ENCODE measurements at regions not wholly inside any gene's neighbourhood (a gene's known extent, or its start where the extent isn't known, plus 50 kb on each side); places are given as distances from the start of the nearest gene placed in this dataset.

DNA sequence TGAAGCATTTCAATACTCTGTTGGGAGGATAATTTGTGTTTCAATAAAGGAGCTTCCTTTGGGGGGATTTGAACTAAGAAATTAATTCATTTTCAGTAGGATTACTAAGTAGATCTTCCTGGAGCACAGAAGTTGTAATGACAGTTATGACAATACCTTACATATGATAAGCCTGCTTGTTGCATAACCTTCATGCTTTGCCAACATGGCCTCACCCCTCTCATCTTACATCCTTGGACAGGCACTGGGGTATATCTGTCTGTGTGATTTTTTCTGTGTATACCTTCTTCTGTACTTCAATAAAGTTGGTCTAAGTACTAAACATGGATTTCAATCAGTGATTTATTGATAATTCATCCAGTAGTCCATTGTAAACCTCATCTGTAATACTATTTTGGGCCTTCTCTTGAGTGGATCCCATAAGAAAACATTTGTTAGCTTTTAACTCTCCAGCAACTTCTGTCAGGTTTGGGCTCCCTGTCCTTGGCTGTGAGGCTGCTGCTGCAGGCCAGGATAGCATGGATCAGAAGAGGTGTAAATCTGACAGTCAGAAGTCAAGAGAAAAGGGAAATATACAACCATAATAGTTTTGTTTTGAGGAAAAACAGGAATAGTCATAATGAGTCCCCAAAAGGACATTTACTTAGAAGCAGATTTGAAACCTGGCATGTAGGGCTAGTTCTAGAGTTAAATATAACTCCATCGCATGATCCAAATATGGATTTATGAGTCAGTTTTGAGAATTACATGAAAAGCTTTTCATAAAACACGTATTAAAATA, 422.2 kb downstream of the KLF5 start:
- Mint-ChIP-seq H3K27ac (no peak overlapping the region), H3K4me1 (ENCODE audit: low read depth) (no peaks in the 10 kb centered on the region), H3K9me3 (peaks cover 27% of the 10 kb centered on the region), H3K4me3 (no peak overlapping the region), H3K27me3 (no peaks in the 10 kb centered on the region), H3K36me3 (ENCODE audit: low read depth) (no peaks in the 10 kb centered on the region)
- intact Hi-C loops (cut with micrococcal nuclease), result no loop called here

DNA sequence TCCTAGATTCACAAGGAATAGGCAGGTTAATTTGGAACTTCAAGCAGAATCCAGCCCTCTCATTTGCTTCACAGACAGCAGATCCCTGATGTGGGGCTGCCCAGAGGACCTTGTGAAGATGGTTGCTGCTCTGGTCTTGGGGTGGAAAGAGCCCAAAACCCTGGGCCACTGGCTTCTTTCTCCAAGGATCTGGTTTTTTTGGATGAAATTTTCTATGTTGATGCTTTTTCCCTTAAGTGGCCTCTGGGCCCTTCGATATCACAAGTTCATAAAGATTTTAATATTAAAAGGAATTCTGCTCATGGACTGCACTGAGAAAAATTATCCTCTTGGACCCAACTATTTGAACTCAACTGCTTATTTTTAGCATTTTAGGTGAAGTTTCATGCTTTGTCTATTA, 421.1 kb downstream of the KLF5 start:
- no peak overlapping the region for H3K27ac Mint-ChIP-seq
- no peaks in the 10 kb centered on the region for H3K4me1 Mint-ChIP-seq (ENCODE audit: low read depth)
- intact Hi-C loops (cut with micrococcal nuclease), result no loop called here
- H3K36me3 Mint-ChIP-seq (ENCODE audit: low read depth), result no peaks in the 10 kb centered on the region
- H3K4me3 Mint-ChIP-seq, result no peak overlapping the region
- peaks cover 27% of the 10 kb centered on the region for H3K9me3 Mint-ChIP-seq
- H3K27me3 Mint-ChIP-seq, result no peaks in the 10 kb centered on the region

DNA sequence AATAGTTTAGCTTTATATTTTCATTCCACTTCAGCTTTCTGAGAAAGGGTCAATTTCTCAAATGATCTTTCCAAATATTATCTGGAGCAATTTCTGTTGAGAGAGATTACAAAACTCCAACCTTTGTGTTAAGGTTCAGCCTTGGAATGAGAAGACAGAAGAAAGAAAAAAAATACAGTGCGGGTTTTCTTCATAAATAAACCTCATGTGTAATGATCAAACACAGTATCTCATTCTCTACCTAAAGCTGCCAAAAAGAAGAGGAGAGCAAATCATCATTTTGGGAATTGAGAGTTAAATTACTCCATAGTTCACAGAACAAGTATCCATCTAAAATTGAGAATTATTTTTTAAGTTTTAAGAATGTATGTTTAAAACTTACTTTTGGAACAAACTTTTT, 420.5 kb downstream of the KLF5 start:
- intact Hi-C loops (cut with micrococcal nuclease), result no loop called here
- H3K9me3 Mint-ChIP-seq, result peaks cover 27% of the 10 kb centered on the region
- no peaks in the 10 kb centered on the region for H3K4me1 Mint-ChIP-seq (ENCODE audit: low read depth)
- no peaks in the 10 kb centered on the region for H3K36me3 Mint-ChIP-seq (ENCODE audit: low read depth)
- no peaks in the 10 kb centered on the region for H3K27me3 Mint-ChIP-seq
- no peak overlapping the region for H3K4me3 Mint-ChIP-seq
- no peak overlapping the region for H3K27ac Mint-ChIP-seq

DNA sequence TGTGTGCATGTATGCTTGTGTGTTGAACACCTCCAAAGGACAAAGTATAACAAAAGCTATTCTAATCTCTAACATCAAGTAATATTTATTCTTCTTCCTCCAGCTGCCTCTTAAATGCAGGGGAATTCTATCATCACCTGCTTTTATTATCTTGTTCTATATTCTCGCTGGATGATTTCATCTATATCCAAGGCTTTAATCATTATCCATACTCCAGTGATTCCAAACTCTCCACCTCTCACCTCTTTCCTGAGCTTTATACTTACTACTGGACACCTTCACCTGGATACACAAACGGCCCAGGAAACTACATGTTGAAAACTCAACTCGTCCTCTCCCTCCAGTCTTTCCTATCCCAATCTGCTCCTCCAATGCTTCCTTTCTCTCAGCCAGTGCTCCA, 418.6 kb downstream of the KLF5 start:
- intact Hi-C loops (cut with micrococcal nuclease), result no loop called here
- H3K36me3 Mint-ChIP-seq (ENCODE audit: low read depth), result no peaks in the 10 kb centered on the region
- H3K4me3 Mint-ChIP-seq, result no peak overlapping the region
- peaks cover 23% of the 10 kb centered on the region for H3K9me3 Mint-ChIP-seq
- no peaks in the 10 kb centered on the region for H3K4me1 Mint-ChIP-seq (ENCODE audit: low read depth)
- H3K27ac Mint-ChIP-seq, result no peak overlapping the region
- H3K27me3 Mint-ChIP-seq, result no peaks in the 10 kb centered on the region

DNA sequence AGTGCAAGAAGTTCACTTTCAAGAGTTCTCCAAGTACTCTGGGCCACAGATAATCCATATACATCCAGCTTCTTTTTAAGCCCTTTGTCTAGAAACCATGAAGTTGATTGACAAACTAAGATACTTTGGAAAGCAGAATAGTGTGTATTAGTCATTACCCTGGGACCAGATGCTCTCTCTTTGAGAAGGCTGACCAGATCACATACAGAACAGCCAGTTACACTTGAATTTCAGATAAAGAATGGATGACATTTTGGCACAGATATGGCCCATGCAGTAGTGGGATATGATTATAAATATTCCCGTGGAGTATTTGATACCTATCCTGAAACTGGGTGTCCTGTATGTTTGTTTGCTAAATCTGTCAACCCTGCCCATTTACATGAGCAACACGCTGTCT, 414.2 kb downstream of the KLF5 start:
- Mint-ChIP-seq H3K36me3 (ENCODE audit: low read depth) (no peaks in the 10 kb centered on the region), H3K27me3 (no peaks in the 10 kb centered on the region), H3K9me3 (peaks cover 27% of the 10 kb centered on the region), H3K4me1 (ENCODE audit: low read depth) (no peaks in the 10 kb centered on the region), H3K27ac (no peak overlapping the region), H3K4me3 (no peak overlapping the region)
- intact Hi-C loops (cut with micrococcal nuclease), result no loop called here

DNA sequence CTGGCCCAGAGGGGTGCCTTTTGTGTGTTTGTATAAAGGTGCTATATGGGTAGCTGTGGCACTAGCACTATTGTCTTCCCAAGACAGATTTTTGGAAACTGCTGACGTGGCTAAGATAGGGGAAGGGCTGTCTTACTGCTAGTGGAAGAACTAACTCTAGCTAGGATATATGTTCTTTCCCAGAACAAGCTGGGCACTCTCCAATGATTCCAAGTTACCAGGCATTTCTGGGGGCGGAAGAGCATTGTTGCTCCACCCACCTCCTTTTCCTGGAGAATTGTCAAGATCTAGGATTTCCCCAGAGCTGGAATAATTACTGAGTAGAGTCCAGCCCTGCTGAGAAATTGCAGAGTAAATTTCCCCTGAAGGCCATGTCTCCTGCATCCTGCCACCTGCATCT, 408.3 kb downstream of the KLF5 start:
- H3K36me3 Mint-ChIP-seq (ENCODE audit: low read depth), result no peaks in the 10 kb centered on the region
- no peaks in the 10 kb centered on the region for H3K27me3 Mint-ChIP-seq
- H3K4me3 Mint-ChIP-seq, result no peak overlapping the region
- peaks cover 14% of the 10 kb centered on the region for H3K9me3 Mint-ChIP-seq
- intact Hi-C loops (cut with micrococcal nuclease), result no loop called here
- H3K4me1 Mint-ChIP-seq (ENCODE audit: low read depth), result no peaks in the 10 kb centered on the region
- H3K27ac Mint-ChIP-seq, result no peak overlapping the region

DNA sequence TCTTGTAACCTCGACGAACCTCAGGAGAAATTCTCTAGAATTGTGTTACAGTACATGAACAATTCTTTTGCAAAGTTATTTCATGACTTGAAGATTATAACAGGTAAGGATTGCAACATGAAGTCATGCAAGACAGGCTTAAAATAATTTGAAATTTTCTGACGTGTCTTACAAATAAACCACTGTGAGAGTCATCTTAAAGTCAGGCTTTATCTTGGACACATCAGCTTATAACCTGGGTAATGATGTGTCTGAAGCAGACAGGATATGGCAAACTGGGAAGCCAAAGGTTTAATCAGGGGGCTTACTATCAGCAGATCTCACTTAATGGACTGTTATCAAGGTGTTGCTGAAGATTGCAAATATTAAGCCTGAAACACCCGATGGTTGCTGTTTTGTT, 407.8 kb downstream of the KLF5 start:
- no peaks in the 10 kb centered on the region for H3K36me3 Mint-ChIP-seq (ENCODE audit: low read depth)
- H3K27ac Mint-ChIP-seq, result no peak overlapping the region
- H3K4me3 Mint-ChIP-seq, result no peak overlapping the region
- H3K4me1 Mint-ChIP-seq (ENCODE audit: low read depth), result no peaks in the 10 kb centered on the region
- intact Hi-C loops (cut with micrococcal nuclease), result no loop called here
- H3K9me3 Mint-ChIP-seq, result peaks cover 8% of the 10 kb centered on the region
- H3K27me3 Mint-ChIP-seq, result no peaks in the 10 kb centered on the region

DNA sequence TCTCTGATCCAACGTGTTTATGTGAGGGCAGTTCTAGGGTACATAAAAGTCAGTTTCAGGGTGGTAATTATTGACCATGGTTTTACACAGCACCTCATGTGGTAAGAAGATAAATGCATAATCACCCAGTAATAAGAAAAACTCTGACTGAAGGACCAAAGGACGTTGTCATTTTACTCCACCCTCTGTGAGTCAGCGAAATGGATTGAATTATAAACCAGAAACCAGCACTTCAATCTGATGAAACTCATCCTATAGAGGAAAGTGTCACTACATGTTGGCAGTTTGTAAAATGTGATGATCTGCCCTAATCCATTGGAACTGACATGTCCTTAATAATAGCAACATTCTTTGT, 406.8 kb downstream of the KLF5 start:
- Mint-ChIP-seq H3K27ac (no peak overlapping the region), H3K36me3 (ENCODE audit: low read depth) (no peaks in the 10 kb centered on the region), H3K27me3 (no peaks in the 10 kb centered on the region), H3K4me1 (ENCODE audit: low read depth) (no peaks in the 10 kb centered on the region), H3K4me3 (no peak overlapping the region), H3K9me3 (peaks cover 1% of the 10 kb centered on the region)
- intact Hi-C loops (cut with micrococcal nuclease), result no loop called here

DNA sequence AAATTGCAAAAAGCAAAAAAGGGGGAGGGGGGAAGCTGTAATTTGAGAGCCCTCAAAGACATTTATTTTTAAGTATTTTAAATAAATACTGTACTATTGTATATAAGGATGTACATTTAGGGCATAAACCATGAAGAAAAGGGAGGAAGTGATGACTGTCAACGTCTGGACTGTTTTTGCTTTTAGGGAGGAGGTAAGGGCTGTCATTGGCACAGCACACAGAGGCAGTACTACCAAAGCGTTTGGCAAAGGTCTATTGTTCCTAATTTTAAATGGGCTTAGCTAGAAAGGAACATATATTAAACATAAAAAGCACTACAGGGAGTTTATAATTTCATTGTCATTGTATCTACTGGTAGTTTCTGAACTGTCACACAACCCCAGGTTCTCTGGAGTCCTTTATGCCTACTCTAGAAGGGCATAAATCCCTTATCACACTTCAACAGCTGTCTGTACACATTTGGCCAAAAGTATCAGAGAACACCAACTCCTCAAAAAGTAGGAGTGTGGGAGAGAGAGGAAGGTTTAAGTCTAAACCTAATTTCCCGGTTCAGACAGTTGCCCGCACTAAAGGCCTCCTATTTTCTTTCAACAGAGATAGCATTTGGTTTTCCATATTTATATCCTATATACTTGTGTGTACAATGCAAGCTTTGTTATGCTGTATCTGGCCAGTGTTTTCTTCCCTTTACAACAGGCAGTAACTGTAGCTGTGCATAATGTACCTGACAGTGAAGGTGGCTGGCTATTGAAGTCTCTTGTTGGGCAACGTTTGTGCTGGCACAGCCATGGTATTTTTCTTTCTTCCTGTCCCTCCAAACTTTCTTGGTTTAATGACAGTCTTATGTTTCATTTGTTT, 406.2 kb downstream of the KLF5 start:
- H3K4me1 Mint-ChIP-seq (ENCODE audit: low read depth), result no peaks in the 10 kb centered on the region
- H3K27ac Mint-ChIP-seq, result no peak overlapping the region
- intact Hi-C loops (cut with micrococcal nuclease), result no loop called here
- H3K4me3 Mint-ChIP-seq, result no peak overlapping the region
- H3K36me3 Mint-ChIP-seq (ENCODE audit: low read depth), result no peaks in the 10 kb centered on the region
- peaks cover 8% of the 10 kb centered on the region for H3K9me3 Mint-ChIP-seq
- H3K27me3 Mint-ChIP-seq, result no peaks in the 10 kb centered on the region

DNA sequence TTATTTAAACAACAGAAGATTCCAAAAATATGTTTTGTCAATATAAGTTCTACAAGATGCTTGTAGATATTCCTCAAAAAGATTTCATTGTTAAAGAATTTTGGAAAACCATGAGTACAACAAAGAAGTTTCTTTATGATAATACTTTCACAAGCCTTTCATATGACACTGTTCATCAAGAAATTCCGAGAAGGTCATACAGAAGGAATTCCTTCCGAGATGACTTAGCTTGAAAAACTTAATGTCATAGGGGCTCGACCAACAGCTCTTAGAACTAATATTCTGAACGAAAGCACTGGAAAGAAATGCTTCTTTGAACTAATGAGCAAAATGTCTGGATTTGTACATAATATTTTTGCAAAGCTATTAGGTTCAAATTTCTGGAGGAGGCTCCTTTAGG, 403.4 kb downstream of the KLF5 start:
- H3K4me3 Mint-ChIP-seq, result no peak overlapping the region

DNA sequence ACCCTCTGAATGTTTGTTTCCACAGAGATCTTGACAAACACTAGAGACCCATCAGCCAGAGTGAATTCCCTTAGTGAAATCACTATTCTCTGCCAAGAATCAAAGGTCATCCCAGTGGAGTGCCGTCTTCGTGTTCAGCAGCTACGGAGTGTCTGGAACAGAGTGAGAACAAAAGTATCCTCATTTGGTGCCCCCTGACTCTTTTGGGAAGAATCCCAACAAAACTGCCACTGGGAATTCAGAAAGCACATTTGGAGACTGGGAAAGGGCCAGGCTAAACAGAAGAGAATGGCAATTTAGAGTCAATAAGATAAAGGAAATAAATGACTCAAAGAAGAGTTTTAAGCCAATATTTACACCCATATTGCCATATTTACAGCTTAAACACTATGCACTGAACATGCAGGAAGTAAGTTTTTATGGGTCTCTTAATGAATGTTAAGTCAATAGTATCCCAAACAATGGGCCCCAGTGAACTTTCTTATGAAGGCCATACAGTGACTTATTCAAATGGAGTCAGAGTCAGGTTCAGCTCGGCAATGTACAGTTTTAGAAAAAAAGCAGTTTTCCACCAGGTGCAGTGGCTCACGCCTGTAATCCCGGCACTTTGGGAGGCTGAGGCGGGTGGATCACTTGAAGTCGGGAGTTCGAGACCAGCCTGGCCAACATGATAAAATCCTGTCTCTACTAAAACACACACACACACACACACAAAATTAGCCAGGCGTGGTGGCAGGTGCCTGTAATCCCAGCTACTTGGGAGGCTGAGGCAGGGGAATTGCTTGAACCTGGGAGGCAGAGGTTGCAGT, 392.6 kb downstream of the KLF5 start:
- peaks cover 19% of the 10 kb centered on the region for H3K9me3 Mint-ChIP-seq
- H3K4me3 Mint-ChIP-seq, result no peak overlapping the region
- intact Hi-C loops (cut with micrococcal nuclease), result no loop called here
- H3K4me1 Mint-ChIP-seq (ENCODE audit: low read depth), result no peaks in the 10 kb centered on the region
- H3K27me3 Mint-ChIP-seq, result no peaks in the 10 kb centered on the region
- no peak overlapping the region for H3K27ac Mint-ChIP-seq
- H3K36me3 Mint-ChIP-seq (ENCODE audit: low read depth), result no peaks in the 10 kb centered on the region

More for the DNA sequence above, 403.4 kb downstream of the KLF5 start:
- no peaks in the 10 kb centered on the region for H3K27me3 Mint-ChIP-seq
- no peaks in the 10 kb centered on the region for H3K4me1 Mint-ChIP-seq (ENCODE audit: low read depth)
- intact Hi-C loops (cut with micrococcal nuclease), result no loop called here
- peaks cover 32% of the 10 kb centered on the region for H3K9me3 Mint-ChIP-seq
- no peaks in the 10 kb centered on the region for H3K36me3 Mint-ChIP-seq (ENCODE audit: low read depth)
- H3K27ac Mint-ChIP-seq, result no peak overlapping the region

DNA sequence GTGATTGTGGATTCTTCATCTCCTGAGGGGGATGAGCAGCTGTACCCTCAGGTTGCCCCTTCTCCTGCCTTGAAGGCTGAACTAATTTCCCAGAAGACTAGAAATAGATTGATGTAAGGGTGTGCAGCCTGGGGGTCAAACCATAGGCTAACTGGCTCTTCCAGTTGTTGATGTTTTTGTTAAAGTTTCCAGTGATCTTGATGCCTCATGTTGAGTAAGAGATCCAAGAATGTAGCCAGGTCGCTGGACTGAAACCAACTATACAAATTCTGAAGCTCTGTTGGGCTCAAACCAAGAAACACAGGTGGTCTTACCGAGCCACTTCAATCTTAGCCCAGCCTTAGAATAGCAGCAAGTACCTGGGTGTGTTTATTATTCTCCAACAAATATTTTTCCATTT, 391.8 kb downstream of the KLF5 start:
- no peaks in the 10 kb centered on the region for H3K36me3 Mint-ChIP-seq (ENCODE audit: low read depth)
- H3K4me3 Mint-ChIP-seq, result no peak overlapping the region
- no peak overlapping the region for H3K27ac Mint-ChIP-seq
- H3K27me3 Mint-ChIP-seq, result no peaks in the 10 kb centered on the region
- H3K4me1 Mint-ChIP-seq (ENCODE audit: low read depth), result no peaks in the 10 kb centered on the region
- peaks cover 18% of the 10 kb centered on the region for H3K9me3 Mint-ChIP-seq
- intact Hi-C loops (cut with micrococcal nuclease), result no loop called here

DNA sequence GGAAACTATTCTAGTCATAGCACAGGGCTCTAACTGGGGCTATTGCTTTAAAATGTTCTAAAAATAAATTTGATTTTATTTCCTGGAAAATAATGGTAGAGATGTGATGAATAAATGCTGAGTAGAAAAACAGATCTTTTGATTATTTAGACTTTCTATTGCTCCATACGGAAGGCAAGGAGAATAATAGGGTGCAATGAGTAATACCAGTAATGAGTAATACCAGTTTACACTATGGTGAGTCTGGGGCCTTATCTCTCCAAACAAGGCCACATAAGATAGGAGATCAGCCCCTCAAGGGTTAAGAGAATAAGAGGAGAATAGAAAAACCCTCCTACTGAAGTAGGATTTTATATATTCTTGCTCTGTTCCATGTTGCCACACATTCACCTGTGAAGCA, 390.4 kb downstream of the KLF5 start:
- Mint-ChIP-seq H3K4me3 (no peak overlapping the region), H3K36me3 (ENCODE audit: low read depth) (no peaks in the 10 kb centered on the region), H3K4me1 (ENCODE audit: low read depth) (no peaks in the 10 kb centered on the region), H3K27ac (no peak overlapping the region), H3K9me3 (peaks cover 29% of the 10 kb centered on the region), H3K27me3 (no peaks in the 10 kb centered on the region)
- intact Hi-C loops (cut with micrococcal nuclease), result no loop called here

DNA sequence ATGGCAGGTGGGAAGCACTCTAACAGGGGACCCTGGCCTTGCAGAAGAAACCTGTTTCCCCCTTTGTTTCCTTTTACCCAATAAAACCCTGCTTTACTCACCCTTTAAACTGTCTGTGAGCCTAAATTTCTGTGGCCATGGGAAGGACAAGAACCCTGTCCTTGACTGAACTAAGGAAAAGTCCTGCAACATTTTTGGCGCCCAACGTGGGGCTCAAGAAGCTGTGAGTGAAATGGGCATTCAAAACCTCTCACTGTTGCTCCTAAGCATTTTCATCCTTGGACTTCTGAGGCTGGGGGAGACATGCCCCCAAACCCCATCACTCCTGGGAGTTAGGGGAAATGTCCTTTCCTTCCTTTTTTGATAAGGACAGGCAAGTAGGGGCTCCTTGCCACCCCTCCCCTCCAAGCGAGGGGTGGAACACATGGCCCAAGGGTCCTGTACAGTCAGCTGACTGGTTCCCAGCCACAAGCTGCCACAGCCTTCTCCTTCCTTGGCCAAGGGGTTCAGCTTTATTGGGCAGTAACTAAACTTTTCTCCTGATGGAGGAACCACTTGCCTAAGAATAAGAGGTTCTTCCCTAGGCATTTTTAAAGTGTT, 381.6 kb downstream of the KLF5 start:
- Mint-ChIP-seq H3K27me3 (no peaks in the 10 kb centered on the region), H3K36me3 (ENCODE audit: low read depth) (no peaks in the 10 kb centered on the region), H3K27ac (no peak overlapping the region), H3K9me3 (peaks cover 64% of the 10 kb centered on the region), H3K4me3 (no peak overlapping the region), H3K4me1 (ENCODE audit: low read depth) (no peaks in the 10 kb centered on the region)
- intact Hi-C loops (cut with micrococcal nuclease), result no loop called here

Data from dendritic cell treated with granulocyte-macrophage colony-stimulating factor and Interleukin-4, amounts not matched to agents 40 ng/mL and 50 ng/mL, for 4 days (primary cell).